ENCODE measurements at regions not wholly inside any gene's neighbourhood (a gene's known extent, or its start where the extent isn't known, plus 50 kb on each side); places are given as distances from the start of the nearest gene placed in this dataset.
A peak's percentile ranks its signal among the peaks of the same experiment; 100 is the strongest.

- Histone ChIP-seq H3K4me3 (no peak overlapping the region), H3K79me2 (no peaks in the 10 kb centered on the region), H3K27me3 (no peaks in the 10 kb centered on the region), H3K4me1 (ENCODE audit: insufficient read depth) (no peaks in the 10 kb centered on the region), H3K36me3 (replicated peaks; ENCODE audit: insufficient read depth, low read depth) (no peaks in the 10 kb centered on the region), H3K4me2 (no peak overlapping the region), H3K9me3 (ENCODE audit: low read depth) (no peaks in the 10 kb centered on the region), H4K20me1 (ENCODE audit: insufficient read depth, poor library complexity, severe bottlenecking) (no peaks in the 10 kb centered on the region), H3K9me2 (replicated peaks; ENCODE audit: insufficient read depth) (no peaks in the 10 kb centered on the region), H3K27ac (no peak overlapping the region), H2AFZ (no peak overlapping the region)
- no peak for DNase-seq (ENCODE audit: low spot score)
- no peak for TF ChIP-seq EZH2phosphoT487 (IDR thresholded peaks at IDR 0.05; ENCODE audit: low read depth, severe bottlenecking, unreplicated experiment)
- no peak for TF ChIP-seq EZH2 (IDR thresholded peaks at IDR 0.05; ENCODE audit: borderline replicate concordance)
- TF ChIP-seq CTCF (IDR thresholded peaks at IDR 0.05; ENCODE audit: poor library complexity) = no peak
- WGBS (ENCODE audit: low lambda C conversion rate, missing lambda C conversion rate) = 83% methylated on average over 4 of the region's 4 CpGs
Observed at GRCh38 chr4:129336457-129337227, 240.7 kb downstream of the C4orf33 start.

- H3K27me3 ChIP-seq = no peaks in the 10 kb centered on the region
- TF ChIP-seq EZH2phosphoT487 (IDR thresholded peaks at IDR 0.05; ENCODE audit: low read depth, severe bottlenecking, unreplicated experiment) = no peak
- no peak for TF ChIP-seq CTCF (IDR thresholded peaks at IDR 0.05; ENCODE audit: poor library complexity)
- no peak overlapping the region for H3K4me3 ChIP-seq
- H3K27ac ChIP-seq = no peak overlapping the region
- no peaks in the 10 kb centered on the region for H3K9me2 ChIP-seq (replicated peaks; ENCODE audit: insufficient read depth)
- no peaks in the 10 kb centered on the region for H4K20me1 ChIP-seq (ENCODE audit: insufficient read depth, poor library complexity, severe bottlenecking)
- no peaks in the 10 kb centered on the region for H3K36me3 ChIP-seq (replicated peaks; ENCODE audit: insufficient read depth, low read depth)
- 77% methylated on average over 4 of the region's 4 CpGs for WGBS (ENCODE audit: low lambda C conversion rate, missing lambda C conversion rate)
- no peaks in the 10 kb centered on the region for H3K79me2 ChIP-seq
- H3K4me2 ChIP-seq = no peak overlapping the region
- H3K9me3 ChIP-seq (ENCODE audit: low read depth) = no peaks in the 10 kb centered on the region
- no peak overlapping the region for H2AFZ ChIP-seq
- no peak for DNase-seq (ENCODE audit: low spot score)
- H3K4me1 ChIP-seq (ENCODE audit: insufficient read depth) = no peaks in the 10 kb centered on the region
Observed at GRCh38 chr4:129337228-129337620, 241.3 kb downstream of the C4orf33 start.

- DNase-seq (ENCODE audit: low spot score) = peak; percentile 54
- Histone ChIP-seq H3K36me3 (replicated peaks; ENCODE audit: insufficient read depth, low read depth) (no peaks in the 10 kb centered on the region), H4K20me1 (ENCODE audit: insufficient read depth, poor library complexity, severe bottlenecking) (no peaks in the 10 kb centered on the region), H3K4me3 (no peak overlapping the region), H2AFZ (no peak overlapping the region), H3K27ac (peak overlapping the region; percentile 44), H3K9me3 (ENCODE audit: low read depth) (no peaks in the 10 kb centered on the region), H3K79me2 (no peaks in the 10 kb centered on the region), H3K27me3 (no peaks in the 10 kb centered on the region), H3K4me1 (ENCODE audit: insufficient read depth) (peaks cover 2% of the 10 kb centered on the region), H3K4me2 (peak overlapping the region; percentile 54), H3K9me2 (replicated peaks; ENCODE audit: insufficient read depth) (no peaks in the 10 kb centered on the region)
- WGBS (ENCODE audit: low lambda C conversion rate, missing lambda C conversion rate) = 54% methylated on average over 5 of the region's 5 CpGs
- no peak for TF ChIP-seq EZH2phosphoT487 (IDR thresholded peaks at IDR 0.05; ENCODE audit: low read depth, severe bottlenecking, unreplicated experiment)
- no peak for TF ChIP-seq EZH2 (IDR thresholded peaks at IDR 0.05; ENCODE audit: borderline replicate concordance)
- TF ChIP-seq CTCF (IDR thresholded peaks at IDR 0.05; ENCODE audit: poor library complexity) = no peak
Observed at GRCh38 chr4:129342819-129343408, 247.0 kb downstream of the C4orf33 start.

Measured in hepatocyte (in vitro differentiated cells).